Prostate gland (tissue), 2 donors: ENCODE measurements at regions not wholly inside any gene's neighbourhood (a gene's known extent, or its start where the extent isn't known, plus 50 kb on each side); places are given as distances from the start of the nearest gene placed in this dataset.

ENCODE experiments used
- DNase-seq: peaks from one replicate; pipeline ENCODE4 v3.0.0-alpha.2; 2019; ENCODE audit warnings: low spot score
- H3K27ac ChIP-seq, 2 donors: fragments of 200-600 bp; sonication (generic); 2 replicates each; pipeline ENCODE4 v1.5.1; 2017 to 2019
- H3K27me3 ChIP-seq: fragments of 200-600 bp; sonication (generic); replicated peaks from 2 replicates; pipeline ENCODE4 v1.5.1; 2019; ENCODE audit not compliant: insufficient read depth
- H3K36me3 ChIP-seq, 2 donors: fragments of 200-600 bp; sonication (generic); 1 replicate in 1 of 2; 2 replicates in 1 of 2; pipeline versions ENCODE4 v1.5.1 to v1.8.1; 2017 to 2019
- H3K4me1 ChIP-seq: fragments of 200-600 bp; sonication (generic); replicated peaks from 2 replicates; pipeline ENCODE4 v1.5.1; 2019
- H3K4me3 ChIP-seq, 2 donors: fragments of 200-600 bp; sonication (generic); 2 replicates each; pipeline ENCODE4 v1.5.1; 2017 to 2019
- H3K9me3 ChIP-seq: fragments of 200-600 bp; sonication (generic); 2 replicates; pipeline ENCODE4 v1.5.1; 2017
- POLR2A ChIP-seq: fragments of 450-650 bp; IDR thresholded peaks from one replicate; pipeline ENCODE4 v1.6.1; 2016; ENCODE audit warnings: antibody characterized with exemption, mild to moderate bottlenecking
- POLR2AphosphoS5 ChIP-seq: sonication (generic); formaldehyde crosslinking; IDR thresholded peaks from one replicate; pipeline ENCODE4 v1.6.1; 2017; ENCODE audit warnings: antibody characterized with exemption
- WGBS: methylation state at CpG from one replicate; pipeline ENCODE4 v1.1.5; 2018; 5-methylcytosine and 5-hydroxymethylcytosine counted together
- intact Hi-C: fragments of 100-400 bp; cut with DNase I; formaldehyde crosslinking; loops from one replicate; pipeline ENCODE4 v1.14.2; 2022
- TF ChIP-seq, protein P1 (sequence below), 4 experiments: fragments of 200-600 bp in 2 of 4; fragments of 450-650 bp in 2 of 4; sonication (generic) in 2 of 4; IDR thresholded peaks; 1 replicate in 3 of 4; 2 replicates in 1 of 4; pipeline ENCODE4 v1.5.1; 2016 to 2019; ENCODE audit warnings: antibody characterized with exemption in 4 of 4, mild to moderate bottlenecking in 2 of 4, moderate library complexity in 2 of 4

- DNase-seq = no peak
- Histone ChIP-seq H3K36me3 (no peaks in the 10 kb centered on the region), H3K27ac (peak overlapping the region in 1 of 2 donors; percentile 47), H3K27me3 (no peaks in the 10 kb centered on the region), H3K4me3 (no peak overlapping the region), H3K4me1 (no peaks in the 10 kb centered on the region), H3K9me3 (no peaks in the 10 kb centered on the region)
- WGBS = 30% methylated on average over 8 of the region's 8 CpGs
- TF ChIP-seq POLR2AphosphoS5 (peak; percentile 12), POLR2A (no peak)
- TF ChIP-seq, protein P1, sequence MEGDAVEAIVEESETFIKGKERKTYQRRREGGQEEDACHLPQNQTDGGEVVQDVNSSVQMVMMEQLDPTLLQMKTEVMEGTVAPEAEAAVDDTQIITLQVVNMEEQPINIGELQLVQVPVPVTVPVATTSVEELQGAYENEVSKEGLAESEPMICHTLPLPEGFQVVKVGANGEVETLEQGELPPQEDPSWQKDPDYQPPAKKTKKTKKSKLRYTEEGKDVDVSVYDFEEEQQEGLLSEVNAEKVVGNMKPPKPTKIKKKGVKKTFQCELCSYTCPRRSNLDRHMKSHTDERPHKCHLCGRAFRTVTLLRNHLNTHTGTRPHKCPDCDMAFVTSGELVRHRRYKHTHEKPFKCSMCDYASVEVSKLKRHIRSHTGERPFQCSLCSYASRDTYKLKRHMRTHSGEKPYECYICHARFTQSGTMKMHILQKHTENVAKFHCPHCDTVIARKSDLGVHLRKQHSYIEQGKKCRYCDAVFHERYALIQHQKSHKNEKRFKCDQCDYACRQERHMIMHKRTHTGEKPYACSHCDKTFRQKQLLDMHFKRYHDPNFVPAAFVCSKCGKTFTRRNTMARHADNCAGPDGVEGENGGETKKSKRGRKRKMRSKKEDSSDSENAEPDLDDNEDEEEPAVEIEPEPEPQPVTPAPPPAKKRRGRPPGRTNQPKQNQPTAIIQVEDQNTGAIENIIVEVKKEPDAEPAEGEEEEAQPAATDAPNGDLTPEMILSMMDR (IDR thresholded peaks at IDR 0.05) = no peak
- intact Hi-C loops = loop anchor here (5.0 to 10.0 kb wide), 3 partner anchors 202 to 556 kb away; no protein-coding TSS in a partner anchor
Observed at GRCh38 chr10:78516756-78517155, 483.1 kb downstream of the RPS24 start.

- TF ChIP-seq POLR2A = no peak
- TF ChIP-seq, protein P1 (IDR thresholded peaks at IDR 0.05) = no peak
- no peak for TF ChIP-seq POLR2AphosphoS5
- DNase-seq = no peak
- Histone ChIP-seq H3K9me3 (no peaks in the 10 kb centered on the region), H3K36me3 (no peaks in the 10 kb centered on the region), H3K27me3 (no peaks in the 10 kb centered on the region), H3K4me1 (no peaks in the 10 kb centered on the region), H3K27ac (no peak overlapping the region), H3K4me3 (no peak overlapping the region)
- 90% methylated on average over 5 of the region's 5 CpGs for WGBS
- intact Hi-C loops = loop anchor here (5.0 to 10.0 kb wide), 3 partner anchors 203 to 554 kb away; no protein-coding TSS in a partner anchor
Observed at GRCh38 chr10:78518224-78518623, 484.6 kb downstream of the RPS24 start.

DNA sequence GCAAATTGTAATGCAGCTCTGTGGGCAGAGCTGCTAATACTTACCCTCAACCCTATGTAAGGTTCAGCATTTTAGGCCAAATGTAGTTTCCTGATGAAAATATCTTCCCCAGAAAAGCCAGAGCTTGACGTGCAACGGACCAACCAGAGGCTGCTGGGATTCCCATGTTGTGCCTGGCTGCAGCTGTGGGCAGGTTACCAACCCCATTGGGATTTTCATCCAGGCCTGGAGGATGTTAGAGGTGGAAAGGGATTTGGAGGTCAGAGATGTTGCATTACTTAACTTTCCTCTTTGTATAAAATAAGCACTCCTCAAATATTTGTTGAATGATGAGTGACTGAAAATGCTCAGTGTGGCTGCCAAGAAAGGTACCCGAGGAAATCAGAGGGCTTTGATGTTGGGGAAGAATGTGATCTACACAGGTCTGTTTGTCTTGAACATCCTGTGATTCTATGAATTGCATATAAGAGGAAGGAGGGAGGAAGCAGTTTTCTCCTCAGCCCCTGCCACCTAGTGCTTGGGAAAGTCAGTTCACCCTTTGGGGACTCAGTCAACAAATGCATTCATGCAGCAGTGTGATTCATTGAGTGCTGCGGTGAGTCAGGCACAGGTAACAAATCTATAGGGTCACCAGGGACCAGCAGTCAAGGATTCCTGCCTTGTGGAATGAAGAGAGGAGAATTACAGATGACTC is 487.2 kb downstream of the RPS24 start:
- WGBS = 46% methylated on average over 4 of the region's 4 CpGs

DNA sequence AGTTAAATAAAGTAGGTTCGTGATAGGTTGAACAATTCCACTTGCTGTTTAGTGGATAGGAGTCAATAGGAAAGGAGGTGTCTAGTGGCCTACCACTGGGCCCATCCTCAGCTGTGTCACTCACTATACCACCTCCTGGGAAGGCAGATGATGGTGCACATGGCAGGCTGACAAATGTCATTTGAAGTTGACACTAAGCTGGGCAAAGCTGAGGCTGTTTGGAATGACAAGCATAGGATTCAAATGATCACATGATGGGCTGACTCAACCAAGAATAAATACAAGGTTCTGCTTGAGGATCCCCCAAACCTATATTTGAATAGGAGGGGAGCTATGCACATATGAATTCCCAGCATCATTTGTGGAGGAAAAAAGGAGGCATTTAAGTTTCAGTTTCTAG is 489.8 kb downstream of the RPS24 start:
- intact Hi-C loops = no loop called here
- Histone ChIP-seq H3K4me1 (no peaks in the 10 kb centered on the region), H3K4me3 (no peak overlapping the region), H3K9me3 (no peaks in the 10 kb centered on the region), H3K27me3 (no peaks in the 10 kb centered on the region), H3K27ac (no peak overlapping the region), H3K36me3 (no peaks in the 10 kb centered on the region)
- DNase-seq = no peak
- 91% methylated on average over 1 of the region's 1 CpG for WGBS
- TF ChIP-seq, protein P1 (IDR thresholded peaks at IDR 0.05) = no peak
- TF ChIP-seq POLR2A = no peak

More for the DNA sequence above, 487.2 kb downstream of the RPS24 start:
- Histone ChIP-seq H3K27ac (no peak overlapping the region), H3K4me1 (no peaks in the 10 kb centered on the region), H3K36me3 (no peaks in the 10 kb centered on the region), H3K4me3 (no peak overlapping the region), H3K9me3 (no peaks in the 10 kb centered on the region), H3K27me3 (no peaks in the 10 kb centered on the region)
- no peak for DNase-seq
- TF ChIP-seq POLR2A (no peak), POLR2AphosphoS5 (no peak)
- TF ChIP-seq, protein P1 (IDR thresholded peaks at IDR 0.05) = peak in 1 of 4 experiments; percentile 51
- intact Hi-C loops = no loop called here

DNA sequence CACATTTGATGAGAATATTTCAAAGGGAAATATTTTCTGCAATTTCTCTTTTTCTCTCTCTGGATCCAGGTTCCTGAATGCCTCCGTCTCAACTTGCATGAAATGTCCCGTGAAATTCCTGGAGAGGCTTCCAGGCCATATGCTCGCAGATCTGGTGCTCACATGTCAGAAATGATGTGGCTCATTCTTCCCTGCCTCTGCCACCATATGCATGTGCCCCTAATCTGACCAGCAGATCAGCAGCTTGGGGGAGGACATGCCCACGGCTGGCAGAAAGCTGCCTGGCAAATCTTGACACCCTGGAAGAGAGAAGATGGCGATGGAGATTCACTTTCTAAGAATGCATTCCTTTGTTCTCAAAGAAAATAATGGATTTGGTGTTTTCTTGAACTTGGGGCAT is 490.7 kb downstream of the RPS24 start:
- intact Hi-C loops = no loop called here
- 64% methylated on average over 5 of the region's 5 CpGs for WGBS
- Histone ChIP-seq H3K4me1 (no peaks in the 10 kb centered on the region), H3K27me3 (no peaks in the 10 kb centered on the region), H3K36me3 (no peaks in the 10 kb centered on the region), H3K27ac (no peak overlapping the region), H3K4me3 (no peak overlapping the region), H3K9me3 (no peaks in the 10 kb centered on the region)
- no peak for DNase-seq
- TF ChIP-seq POLR2A (no peak), POLR2AphosphoS5 (no peak)
- TF ChIP-seq, protein P1 (IDR thresholded peaks at IDR 0.05) = no peak
